Femur (tissue), 1 donor: ENCODE measurements at regions not wholly inside any gene's neighbourhood (a gene's known extent, or its start where the extent isn't known, plus 50 kb on each side); places are given as distances from the start of the nearest gene placed in this dataset.
"Not testable (repeated sequence)": the region's sequence is repeated elsewhere in the genome, so short reads cannot be mapped to it uniquely, and the experiment has no call there.

Source experiments
- DNase-seq: peaks from one replicate; pipeline ENCODE4 v3.0.0-alpha.2; 2017

- DNase-seq: no peak
Measured at GRCh38 chr5:84453405-84453804, 68.7 kb upstream of the EDIL3 start.

GRCh38 chr5:84450617-84451414 lies 66.1 kb upstream of the EDIL3 start:
- DNase-seq: no peak

GRCh38 chr5:84445049-84445685 lies 60.5 kb upstream of the EDIL3 start:
- DNase-seq: no peak

GRCh38 chr5:84438456-84438855 lies 53.8 kb upstream of the EDIL3 start:
- no peak for DNase-seq

- DNase-seq: no peak
Measured at GRCh38 chr5:84437673-84438315, 53.1 kb upstream of the EDIL3 start.

- DNase-seq: no peak
Measured at GRCh38 chr5:84436866-84437265, 52.2 kb upstream of the EDIL3 start.

- not testable (repeated sequence) for DNase-seq
Measured at GRCh38 chr5:84435861-84436346, 51.2 kb upstream of the EDIL3 start.
